CD4-positive, alpha-beta T cell (primary cell): ENCODE measurements at regions not wholly inside any gene's neighbourhood (a gene's known extent, or its start where the extent isn't known, plus 50 kb on each side); places are given as distances from the start of the nearest gene placed in this dataset.

Experiments
- ATAC-seq: fragments of 200-7000 bp; cut with Tn5 transposase; one replicate; pipeline ENCODE4 v1.10.0; 2022; ENCODE audit warnings: mild to moderate bottlenecking; ENCODE audit not compliant: poor library complexity
- CTCF ChIA-PET: fragments of 350-600 bp; sonication (Branson Sonifier 250); formaldehyde crosslinking; loops from one replicate; lab custom pipeline; 2021; ENCODE audit warnings: antibody characterized with exemption, inconsistent platforms; lab: Charles Lee
- POLR2A ChIA-PET: fragments of 350-600 bp; sonication (Branson Sonifier 250); formaldehyde crosslinking; loops from one replicate; lab custom pipeline; 2021; ENCODE audit warnings: antibody characterized with exemption, inconsistent platforms; lab: Charles Lee
- DNase-seq, 14 experiments: peaks; one replicate each; pipeline ENCODE4 v3.0.0-alpha.2; 2013 to 2020; ENCODE audit warnings: mixed read lengths in 2 of 14
- H3K27ac ChIP-seq, 2 donors: one replicate each; pipeline versions ENCODE4 v1.5.1 to v1.7.0; 2013; ENCODE audit warnings: low read length in 2 of 2, low read depth in 1 of 2, mild to moderate bottlenecking in 1 of 2
- H3K27me3 ChIP-seq, 2 experiments: 1 replicate in 1 of 2; 2 replicates in 1 of 2; pipeline versions ENCODE4 v1.6.1 to v1.7.0; 2013; ENCODE audit warnings: low read length in 2 of 2, control low read depth in 1 of 2, mild to moderate bottlenecking in 1 of 2, moderate library complexity in 1 of 2; ENCODE audit not compliant: insufficient read depth in 2 of 2, control insufficient read depth in 1 of 2
- H3K36me3 ChIP-seq: one replicate; pipeline ENCODE4 v1.6.1; 2013; ENCODE audit warnings: low read length, control low read depth; ENCODE audit not compliant: insufficient read depth
- H3K4me1 ChIP-seq: one replicate; pipeline ENCODE4 v1.6.1; 2013; ENCODE audit warnings: low read length, control low read depth; ENCODE audit not compliant: insufficient read depth
- H3K4me3 ChIP-seq: one replicate; pipeline ENCODE4 v1.5.1; 2013; ENCODE audit warnings: mild to moderate bottlenecking, low read length, moderate library complexity
- H3K9me3 ChIP-seq, 2 experiments: 1 replicate in 1 of 2; 2 replicates in 1 of 2; pipeline versions ENCODE4 v1.6.1 to v1.7.0; 2013; ENCODE audit warnings: low read length in 2 of 2, mild to moderate bottlenecking in 2 of 2, control low read depth in 1 of 2, moderate library complexity in 1 of 2; ENCODE audit not compliant: control insufficient read depth in 1 of 2, insufficient read depth in 1 of 2
- H3K27ac Mint-ChIP-seq: one replicate; pipeline ENCODE4 v1.8.0; 2020; ENCODE audit warnings: mixed read lengths
- H3K27me3 Mint-ChIP-seq: one replicate; pipeline ENCODE4 v1.8.0; 2021; ENCODE audit warnings: mixed read lengths
- H3K36me3 Mint-ChIP-seq: one replicate; pipeline ENCODE4 v1.8.0; 2021; ENCODE audit warnings: low read depth, mixed read lengths
- H3K4me1 Mint-ChIP-seq: one replicate; pipeline ENCODE4 v1.8.0; 2021; ENCODE audit warnings: low read depth, mixed read lengths
- H3K4me3 Mint-ChIP-seq: one replicate; pipeline ENCODE4 v1.8.0; 2020; ENCODE audit warnings: mild to moderate bottlenecking, mixed read lengths
- H3K9me3 Mint-ChIP-seq: one replicate; pipeline ENCODE4 v1.8.0; 2020; ENCODE audit warnings: mixed read lengths
- intact Hi-C, 2 experiments: fragments of 100-400 bp; cut with DNase I in 1 of 2; cut with micrococcal nuclease in 1 of 2; formaldehyde crosslinking; loops; one replicate each; pipeline versions ENCODE4 v1.15.1 to v1.9.0; 2023 to 2025; cut with DNase I, micrococcal nuclease
- TF ChIP-seq, protein P1 (sequence below): fragments of 200-600 bp; IDR thresholded peaks from one replicate; pipeline ENCODE4 v1.8.0; 2022; ENCODE audit warnings: antibody characterized with exemption, mild to moderate bottlenecking

DNA sequence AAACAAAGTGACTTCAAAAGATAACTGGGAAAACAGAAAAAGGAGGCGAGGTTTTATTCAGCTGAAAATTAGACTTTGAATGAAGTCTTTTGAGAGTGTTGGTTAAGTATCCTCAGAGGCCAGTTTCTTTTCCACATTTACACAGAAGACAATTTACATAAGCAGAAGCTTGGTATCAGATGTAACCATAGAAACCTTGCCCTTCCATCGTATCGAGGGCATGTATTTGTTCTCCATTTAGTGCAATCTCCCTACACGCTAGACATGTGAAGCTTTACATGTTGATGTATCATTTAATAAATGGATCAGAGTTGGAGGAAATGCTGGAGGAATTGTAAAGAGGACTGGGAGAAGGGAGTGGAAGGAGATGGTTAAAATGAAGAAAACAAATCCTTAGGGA, 161.0 kb upstream of the CRBN start:
- H3K9me3 ChIP-seq, result no peaks in the 10 kb centered on the region
- ATAC-seq, result no peak
- Mint-ChIP-seq H3K9me3 (no peaks in the 10 kb centered on the region), H3K4me3 (no peak overlapping the region), H3K36me3 (no peaks in the 10 kb centered on the region), H3K27ac (no peak overlapping the region), H3K27me3 (no peaks in the 10 kb centered on the region), H3K4me1 (no peaks in the 10 kb centered on the region)
- no peaks in the 10 kb centered on the region for H3K36me3 ChIP-seq
- intact Hi-C loops, result no loop called here
- DNase-seq, result no peak
- TF ChIP-seq, protein P1, sequence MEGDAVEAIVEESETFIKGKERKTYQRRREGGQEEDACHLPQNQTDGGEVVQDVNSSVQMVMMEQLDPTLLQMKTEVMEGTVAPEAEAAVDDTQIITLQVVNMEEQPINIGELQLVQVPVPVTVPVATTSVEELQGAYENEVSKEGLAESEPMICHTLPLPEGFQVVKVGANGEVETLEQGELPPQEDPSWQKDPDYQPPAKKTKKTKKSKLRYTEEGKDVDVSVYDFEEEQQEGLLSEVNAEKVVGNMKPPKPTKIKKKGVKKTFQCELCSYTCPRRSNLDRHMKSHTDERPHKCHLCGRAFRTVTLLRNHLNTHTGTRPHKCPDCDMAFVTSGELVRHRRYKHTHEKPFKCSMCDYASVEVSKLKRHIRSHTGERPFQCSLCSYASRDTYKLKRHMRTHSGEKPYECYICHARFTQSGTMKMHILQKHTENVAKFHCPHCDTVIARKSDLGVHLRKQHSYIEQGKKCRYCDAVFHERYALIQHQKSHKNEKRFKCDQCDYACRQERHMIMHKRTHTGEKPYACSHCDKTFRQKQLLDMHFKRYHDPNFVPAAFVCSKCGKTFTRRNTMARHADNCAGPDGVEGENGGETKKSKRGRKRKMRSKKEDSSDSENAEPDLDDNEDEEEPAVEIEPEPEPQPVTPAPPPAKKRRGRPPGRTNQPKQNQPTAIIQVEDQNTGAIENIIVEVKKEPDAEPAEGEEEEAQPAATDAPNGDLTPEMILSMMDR, result no peak
- no peak overlapping the region for H3K27ac ChIP-seq
- H3K4me1 ChIP-seq, result no peaks in the 10 kb centered on the region
- no peaks in the 10 kb centered on the region for H3K27me3 ChIP-seq
- CTCF ChIA-PET, result no interaction called here
- POLR2A ChIA-PET, result no interaction called here
- H3K4me3 ChIP-seq, result no peak overlapping the region

DNA sequence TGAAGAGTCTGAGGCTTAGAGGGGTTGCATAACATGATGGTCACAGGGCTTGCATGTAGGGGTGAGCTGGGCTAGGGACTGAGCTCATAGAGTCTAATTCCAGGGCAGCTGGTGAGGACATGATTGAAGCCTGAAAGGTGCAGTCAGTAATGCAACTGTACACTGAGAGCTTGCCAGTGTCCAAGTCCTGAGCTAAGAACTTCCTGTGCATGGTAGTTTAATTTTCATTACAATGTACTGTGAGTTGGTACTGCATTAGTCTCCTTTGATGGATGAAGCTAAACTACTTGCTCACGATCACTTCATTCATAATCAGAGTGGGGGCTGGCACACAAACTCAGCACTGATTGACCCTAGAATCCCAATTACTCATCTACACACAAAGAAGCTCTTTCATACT, 156.4 kb upstream of the CRBN start:
- H3K9me3 ChIP-seq, result no peaks in the 10 kb centered on the region
- no peaks in the 10 kb centered on the region for H3K36me3 Mint-ChIP-seq
- no peak overlapping the region for H3K4me3 Mint-ChIP-seq
- ChIA-PET CTCF (no interaction called here), POLR2A (no interaction called here)
- DNase-seq, result no peak
- no peaks in the 10 kb centered on the region for H3K9me3 Mint-ChIP-seq
- TF ChIP-seq, protein P1, result no peak
- no peaks in the 10 kb centered on the region for H3K27me3 Mint-ChIP-seq
- H3K4me1 ChIP-seq, result no peaks in the 10 kb centered on the region
- H3K27ac Mint-ChIP-seq, result no peak overlapping the region
- H3K4me1 Mint-ChIP-seq, result no peaks in the 10 kb centered on the region
- intact Hi-C loops, result no loop called here
- ATAC-seq, result no peak
- no peak overlapping the region for H3K27ac ChIP-seq
- no peaks in the 10 kb centered on the region for H3K36me3 ChIP-seq
- no peak overlapping the region for H3K4me3 ChIP-seq
- H3K27me3 ChIP-seq, result no peaks in the 10 kb centered on the region

DNA sequence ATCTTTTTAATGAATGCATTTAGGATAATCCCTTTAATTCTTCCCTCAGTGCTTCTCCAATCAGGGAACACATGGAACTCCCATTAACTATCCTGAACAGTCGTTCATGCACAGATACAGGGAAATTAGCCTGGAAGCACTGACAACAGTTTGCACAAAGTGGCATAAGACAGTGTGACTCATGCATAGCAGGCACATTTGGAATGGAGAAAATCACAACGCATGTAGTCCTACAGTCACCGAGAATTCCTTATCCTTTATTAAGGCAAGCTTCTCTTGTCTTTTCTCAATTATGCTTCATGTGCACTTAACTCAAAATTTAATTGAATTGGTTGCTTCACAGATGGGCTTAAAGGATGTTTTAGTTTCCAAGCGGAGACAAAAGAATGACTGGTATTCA, 155.0 kb upstream of the CRBN start:
- H3K9me3 ChIP-seq, result no peaks in the 10 kb centered on the region
- ChIA-PET POLR2A (no interaction called here), CTCF (no interaction called here)
- H3K36me3 ChIP-seq, result no peaks in the 10 kb centered on the region
- H3K27ac ChIP-seq, result no peak overlapping the region
- TF ChIP-seq, protein P1, result no peak
- Mint-ChIP-seq H3K4me1 (no peaks in the 10 kb centered on the region), H3K4me3 (no peak overlapping the region), H3K27me3 (no peaks in the 10 kb centered on the region), H3K9me3 (no peaks in the 10 kb centered on the region), H3K27ac (no peak overlapping the region), H3K36me3 (no peaks in the 10 kb centered on the region)
- no peaks in the 10 kb centered on the region for H3K4me1 ChIP-seq
- no peak overlapping the region for H3K4me3 ChIP-seq
- H3K27me3 ChIP-seq, result no peaks in the 10 kb centered on the region
- ATAC-seq (no peak), DNase-seq (no peak)
- intact Hi-C loops, result no loop called here
